ACC112 (cell line): ENCODE measurements at regions not wholly inside any gene's neighbourhood (a gene's known extent, or its start where the extent isn't known, plus 50 kb on each side); places are given as distances from the start of the nearest gene placed in this dataset.
"Not testable (repeated sequence)": the region's sequence is repeated elsewhere in the genome, so short reads cannot be mapped to it uniquely, and the experiment has no call there.

Experiments used
- H2AFZ ChIP-seq: fragments of 200-600 bp; sonication (generic); one replicate; pipeline ENCODE4 v1.6.0; 2017; ENCODE audit warnings: antibody characterized with exemption, low read length; ENCODE audit not compliant: unreplicated experiment
- H3K27ac ChIP-seq: fragments of 200-600 bp; sonication (generic); 2 replicates; pipeline ENCODE4 v1.5.1; 2014; ENCODE audit warnings: low read depth, mild to moderate bottlenecking, antibody characterized with exemption, low read length, moderate library complexity
- H3K27me3 ChIP-seq: fragments of 200-600 bp; sonication (generic); 2 replicates; pipeline ENCODE4 v1.6.1; 2014; ENCODE audit warnings: mild to moderate bottlenecking, antibody characterized with exemption, low read length, moderate library complexity, mixed read lengths; ENCODE audit not compliant: insufficient read depth
- H3K36me3 ChIP-seq: fragments of 200-600 bp; sonication (generic); 2 replicates; pipeline ENCODE4 v1.6.1; 2016; ENCODE audit warnings: mild to moderate bottlenecking, antibody characterized with exemption, low read length, moderate library complexity, mixed read lengths; ENCODE audit not compliant: insufficient read depth
- H3K4me1 ChIP-seq: fragments of 200-600 bp; sonication (generic); one replicate; pipeline ENCODE4 v1.6.1; 2016; ENCODE audit warnings: low read length, mixed read lengths; ENCODE audit not compliant: insufficient read depth, unreplicated experiment, control insufficient read depth
- H3K4me3 ChIP-seq: fragments of 200-600 bp; sonication (generic); 2 replicates; pipeline ENCODE4 v1.5.1; 2014; ENCODE audit warnings: mild to moderate bottlenecking, low read depth, low read length
- H3K79me2 ChIP-seq: fragments of 200-600 bp; sonication (generic); one replicate; pipeline ENCODE4 v1.6.0; 2016; ENCODE audit warnings: low read length; ENCODE audit not compliant: control insufficient read depth, unreplicated experiment, insufficient read depth

GRCh38 chr9:106143781-106144180 lies 449.4 kb downstream of the TMEM38B start:
- no peak overlapping the region for H3K27ac ChIP-seq
- no peaks in the 10 kb centered on the region for H3K79me2 ChIP-seq
- no peak overlapping the region for H2AFZ ChIP-seq
- H3K4me1 ChIP-seq: no peaks in the 10 kb centered on the region
- no peaks in the 10 kb centered on the region for H3K36me3 ChIP-seq
- no peak overlapping the region for H3K4me3 ChIP-seq
- no peaks in the 10 kb centered on the region for H3K27me3 ChIP-seq

- Histone ChIP-seq H2AFZ (no peak overlapping the region), H3K36me3 (no peaks in the 10 kb centered on the region)
These were observed 451.9 kb downstream of the TMEM38B start for GRCh38 chr9:106146066-106146840.

DNA sequence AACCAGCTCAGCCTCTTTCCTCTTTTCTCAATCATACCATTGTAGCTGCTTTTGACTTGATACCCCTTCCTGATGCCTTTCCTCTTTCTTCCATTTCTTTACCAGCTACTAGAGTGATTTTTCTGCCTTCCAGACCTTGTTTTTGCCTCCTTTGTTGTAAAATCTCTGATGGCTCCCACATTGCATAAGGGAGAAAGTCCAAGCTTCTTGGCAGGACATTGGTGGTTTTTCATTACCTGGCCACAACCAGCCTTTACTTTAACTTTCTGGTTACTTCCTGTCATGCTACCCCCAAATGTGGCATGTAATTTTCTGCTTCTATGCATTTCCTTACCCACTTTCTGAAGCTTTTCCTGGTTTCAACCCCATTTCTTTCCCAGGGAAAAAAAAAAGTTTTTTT lies 452.5 kb downstream of the TMEM38B start:
- no peak overlapping the region for H2AFZ ChIP-seq
- H3K4me1 ChIP-seq: no peaks in the 10 kb centered on the region
- H3K4me3 ChIP-seq: no peak overlapping the region
- H3K79me2 ChIP-seq: no peaks in the 10 kb centered on the region
- H3K27ac ChIP-seq: no peak overlapping the region
- no peaks in the 10 kb centered on the region for H3K27me3 ChIP-seq
- no peaks in the 10 kb centered on the region for H3K36me3 ChIP-seq

More at GRCh38 chr9:106146066-106146840, 451.9 kb downstream of the TMEM38B start:
- Histone ChIP-seq H3K4me1 (no peaks in the 10 kb centered on the region), H3K4me3 (no peak overlapping the region), H3K79me2 (no peaks in the 10 kb centered on the region), H3K27me3 (no peaks in the 10 kb centered on the region), H3K27ac (no peak overlapping the region)

DNA sequence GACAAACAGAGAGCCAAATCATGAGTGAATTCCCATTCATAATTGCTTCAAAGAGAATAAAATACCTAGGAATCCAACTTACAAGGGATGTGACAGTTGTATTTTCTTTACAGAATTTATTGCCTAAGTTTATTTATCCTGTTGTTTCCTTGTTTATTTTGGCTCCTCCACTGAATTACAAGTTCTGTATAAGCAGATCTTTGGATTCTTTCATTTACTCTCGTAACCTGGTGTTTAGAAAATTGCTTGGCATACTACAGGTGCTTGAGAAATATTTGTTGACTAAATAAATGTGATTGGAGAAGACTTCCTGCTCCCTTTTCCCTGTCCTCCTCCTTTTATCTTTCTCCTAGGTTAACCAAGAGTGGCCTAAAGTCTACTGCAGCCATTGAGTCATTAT lies 455.6 kb downstream of the TMEM38B start:
- Histone ChIP-seq H3K27ac (no peak overlapping the region), H3K27me3 (no peaks in the 10 kb centered on the region), H2AFZ (no peak overlapping the region), H3K79me2 (no peaks in the 10 kb centered on the region), H3K4me3 (no peak overlapping the region), H3K4me1 (no peaks in the 10 kb centered on the region), H3K36me3 (no peaks in the 10 kb centered on the region)

- Histone ChIP-seq H3K4me1 (no peaks in the 10 kb centered on the region), H3K27me3 (no peaks in the 10 kb centered on the region), H3K27ac (no peak overlapping the region), H3K4me3 (no peak overlapping the region), H2AFZ (no peak overlapping the region), H3K79me2 (no peaks in the 10 kb centered on the region), H3K36me3 (no peaks in the 10 kb centered on the region)
These were observed 462.1 kb downstream of the TMEM38B start for GRCh38 chr9:106156465-106156864.

DNA sequence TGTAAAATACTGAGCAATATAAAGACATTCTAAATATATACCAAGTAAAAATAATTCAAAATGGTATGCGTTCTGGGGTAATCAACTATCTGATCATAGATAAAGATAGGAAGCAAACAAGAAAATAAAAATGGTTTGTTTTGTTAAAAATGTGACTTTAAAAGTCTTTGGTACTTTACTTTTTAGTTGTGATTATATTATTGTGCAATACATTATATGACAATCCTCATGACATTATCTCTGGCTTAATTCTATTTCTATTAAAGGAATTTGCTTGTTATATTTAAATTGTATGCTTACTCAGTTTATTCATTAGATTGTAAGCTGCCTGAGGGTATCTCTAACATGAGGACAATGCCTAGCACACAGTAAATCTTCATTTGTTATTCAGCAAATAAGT lies 477.9 kb downstream of the TMEM38B start:
- no peaks in the 10 kb centered on the region for H3K79me2 ChIP-seq
- no peaks in the 10 kb centered on the region for H3K4me1 ChIP-seq
- H2AFZ ChIP-seq: no peak overlapping the region
- no peak overlapping the region for H3K27ac ChIP-seq
- H3K36me3 ChIP-seq: no peaks in the 10 kb centered on the region
- H3K27me3 ChIP-seq: no peaks in the 10 kb centered on the region
- H3K4me3 ChIP-seq: no peak overlapping the region

DNA sequence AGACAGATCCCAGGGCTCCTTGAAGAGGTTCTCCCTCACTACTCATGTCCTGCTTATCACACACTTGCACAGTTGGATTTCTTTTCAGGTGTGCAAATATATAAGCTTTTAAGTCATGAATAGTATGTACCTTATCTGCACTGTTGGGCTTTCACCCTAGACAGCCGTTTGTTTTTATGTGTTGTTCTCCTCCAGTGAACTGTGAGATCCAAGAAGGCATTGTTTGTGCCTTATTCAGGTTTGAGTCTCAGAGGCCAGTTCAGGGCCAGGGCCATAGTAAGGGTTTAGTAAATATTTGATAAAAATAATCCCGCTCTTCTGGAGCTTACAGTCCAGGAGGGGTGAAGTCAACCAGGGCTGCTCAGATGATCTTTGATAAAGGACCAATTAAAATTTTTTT lies 480.0 kb downstream of the TMEM38B start:
- H3K4me3 ChIP-seq: no peak overlapping the region
- no peak overlapping the region for H2AFZ ChIP-seq
- no peaks in the 10 kb centered on the region for H3K36me3 ChIP-seq
- no peak overlapping the region for H3K27ac ChIP-seq
- no peaks in the 10 kb centered on the region for H3K27me3 ChIP-seq
- no peaks in the 10 kb centered on the region for H3K79me2 ChIP-seq
- H3K4me1 ChIP-seq: no peaks in the 10 kb centered on the region

GRCh38 chr9:106177216-106177615 lies 482.9 kb downstream of the TMEM38B start:
- no peaks in the 10 kb centered on the region for H3K27me3 ChIP-seq
- H3K79me2 ChIP-seq: no peaks in the 10 kb centered on the region
- H3K4me1 ChIP-seq: no peaks in the 10 kb centered on the region
- no peak overlapping the region for H2AFZ ChIP-seq
- H3K36me3 ChIP-seq: no peaks in the 10 kb centered on the region
- H3K27ac ChIP-seq: no peak overlapping the region
- H3K4me3 ChIP-seq: no peak overlapping the region

- Histone ChIP-seq H3K79me2 (no peaks in the 10 kb centered on the region), H2AFZ (no peak overlapping the region), H3K36me3 (no peaks in the 10 kb centered on the region), H3K27ac (no peak overlapping the region), H3K27me3 (no peaks in the 10 kb centered on the region), H3K4me3 (no peak overlapping the region), H3K4me1 (no peaks in the 10 kb centered on the region)
These were observed 484.9 kb downstream of the TMEM38B start for GRCh38 chr9:106179191-106179590.

DNA sequence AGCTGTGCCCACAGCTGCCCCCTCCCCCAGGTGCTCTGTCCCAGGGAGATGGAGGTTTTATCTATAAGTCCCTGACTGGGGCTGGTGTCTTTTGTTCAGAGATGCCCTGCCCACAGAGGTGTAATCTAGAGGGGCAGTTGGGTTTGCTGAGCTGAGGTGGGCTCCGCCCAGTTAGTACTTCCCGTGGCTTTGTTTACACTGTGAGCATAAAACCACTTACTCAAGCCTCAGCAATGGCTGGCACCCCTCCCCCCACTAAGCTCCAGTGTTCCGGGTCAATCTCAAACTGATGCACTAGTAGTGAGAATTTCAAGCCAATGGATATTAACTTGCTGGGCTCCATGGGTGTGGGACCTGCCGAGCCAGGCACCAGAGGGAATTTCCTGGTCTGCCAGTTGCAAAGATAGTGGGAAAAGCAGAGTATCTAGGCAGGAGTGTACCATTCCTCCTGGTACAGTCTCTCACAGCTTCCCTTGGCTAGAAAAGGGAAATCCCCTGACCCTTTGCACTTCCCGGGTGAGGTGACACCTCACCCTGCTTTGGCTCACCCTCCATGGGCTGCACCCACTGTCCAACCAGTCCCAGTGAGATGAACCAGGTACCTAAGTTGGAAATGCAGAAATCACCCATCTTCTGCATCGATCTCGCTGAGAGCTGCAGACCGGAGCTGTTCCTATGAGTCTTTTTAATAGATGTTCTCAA lies 509.6 kb downstream of the TMEM38B start:
- not testable (repeated sequence) for H3K4me1 ChIP-seq, H2AFZ ChIP-seq, H3K27ac ChIP-seq, H3K79me2 ChIP-seq, H3K4me3 ChIP-seq, H3K27me3 ChIP-seq, H3K36me3 ChIP-seq

DNA sequence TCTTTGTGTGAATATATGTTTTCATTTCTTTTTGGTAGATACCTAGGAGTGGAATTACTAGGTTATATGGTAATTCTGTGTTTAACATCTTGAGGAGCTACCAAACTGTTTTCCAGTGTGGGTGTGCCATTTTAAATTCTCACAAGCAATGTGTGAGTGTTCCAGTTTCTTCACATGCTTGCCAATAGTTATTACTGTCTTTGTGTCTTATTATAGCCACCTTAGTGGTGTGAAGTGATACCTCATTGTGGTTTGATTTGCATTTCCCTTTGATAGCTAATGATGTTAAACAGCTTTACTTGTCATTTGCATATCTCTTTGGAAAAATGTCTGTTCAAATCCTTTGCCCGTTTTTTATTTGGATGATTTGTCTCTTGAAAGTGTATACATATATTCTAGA lies 513.0 kb downstream of the TMEM38B start:
- no peaks in the 10 kb centered on the region for H3K36me3 ChIP-seq
- no peaks in the 10 kb centered on the region for H3K4me1 ChIP-seq
- no peaks in the 10 kb centered on the region for H3K79me2 ChIP-seq
- H3K4me3 ChIP-seq: no peak overlapping the region
- H2AFZ ChIP-seq: no peak overlapping the region
- H3K27ac ChIP-seq: no peak overlapping the region
- no peaks in the 10 kb centered on the region for H3K27me3 ChIP-seq
